ENCODE measurements at regions not wholly inside any gene's neighbourhood (a gene's known extent, or its start where the extent isn't known, plus 50 kb on each side); places are given as distances from the start of the nearest gene placed in this dataset.

GRCh38 chr22:44601725-44602124 lies 100.3 kb upstream of the PRR5 start:
- Histone ChIP-seq H3K4me3 (replicated peaks in 1 of 3; ENCODE audit: insufficient read depth in 1 of 3, low read depth in 1 of 3, low read length in 3 of 3) (no peak overlapping the region), H3K9me3 (replicated peaks; ENCODE audit: control insufficient read depth, insufficient read depth, low read length) (no peaks in the 10 kb centered on the region), H3K79me2 (ENCODE audit: control insufficient read depth, insufficient read depth, low read length) (no peaks in the 10 kb centered on the region), H3K9me1 (replicated peaks; ENCODE audit: control insufficient read depth, extremely low read depth, insufficient read depth, low read length) (no peaks in the 10 kb centered on the region), H3K36me3 (ENCODE audit: control insufficient read depth in 2 of 2, extremely low read depth in 1 of 2, insufficient read depth in 2 of 2, low read length in 2 of 2) (no peaks in the 10 kb centered on the region), H3K27ac (ENCODE audit: insufficient read depth, low read depth, low read length) (no peak overlapping the region), H2AFZ (ENCODE audit: low read depth, low read length) (no peak overlapping the region), H3K27me3 (ENCODE audit: control insufficient read depth in 2 of 2, insufficient read depth in 2 of 2, low read length in 2 of 2) (no peaks in the 10 kb centered on the region), H3K9ac (replicated peaks; ENCODE audit: extremely low read depth, insufficient read depth, low read length) (no peak overlapping the region), H3K4me2 (ENCODE audit: insufficient read depth, low read length) (no peak overlapping the region), H3K4me1 (ENCODE audit: control insufficient read depth, extremely low read depth, insufficient read depth, low read length) (no peaks in the 10 kb centered on the region), H4K20me1 (replicated peaks; ENCODE audit: control insufficient read depth, extremely low read depth, insufficient read depth, low read length) (no peaks in the 10 kb centered on the region)
- DNase-seq (ENCODE audit: low read depth, low spot score) = no peak
- no peak for TF ChIP-seq MYC (IDR thresholded peaks at IDR 0.05; ENCODE audit: low read depth, low read length)
- TF ChIP-seq POLR2AphosphoS5 (IDR thresholded peaks at IDR 0.05; ENCODE audit: insufficient read depth, low read depth, low read length) = no peak
- TF ChIP-seq POLR2A (IDR thresholded peaks at IDR 0.05; ENCODE audit: low read depth, low read length) = no peak
- TF ChIP-seq CTCF (IDR thresholded peaks at IDR 0.05; ENCODE audit: extremely low read depth in 1 of 2, insufficient read depth in 1 of 2, low read depth in 1 of 2, low read length in 2 of 2) = no peak
- TF ChIP-seq FOS (IDR thresholded peaks at IDR 0.05; ENCODE audit: borderline replicate concordance, insufficient read depth, low read length) = no peak
- CTCF ChIA-PET = no interaction called here
- no TSS peak for BruUV-seq (replicated peaks)
- POLR2A ChIA-PET = no interaction called here
- intact Hi-C loops (cut with micrococcal nuclease) (no loop called here), dilution Hi-C loops (cut with MboI; ENCODE audit: extremely low pct_ligation_motif_present, low sequenced_read_pairs) (no loop called here)
- FAIRE-seq = no peak

GRCh38 chr22:44601189-44601588 lies 100.8 kb upstream of the PRR5 start:
- DNase-seq (ENCODE audit: low read depth, low spot score) (no peak), FAIRE-seq (no peak)
- ChIA-PET POLR2A (no interaction called here), CTCF (no interaction called here)
- Histone ChIP-seq H3K4me3 (replicated peaks in 1 of 3; ENCODE audit: insufficient read depth in 1 of 3, low read depth in 1 of 3, low read length in 3 of 3) (no peak overlapping the region), H3K27me3 (ENCODE audit: control insufficient read depth in 2 of 2, insufficient read depth in 2 of 2, low read length in 2 of 2) (no peaks in the 10 kb centered on the region), H4K20me1 (replicated peaks; ENCODE audit: control insufficient read depth, extremely low read depth, insufficient read depth, low read length) (no peaks in the 10 kb centered on the region), H3K9ac (replicated peaks; ENCODE audit: extremely low read depth, insufficient read depth, low read length) (no peak overlapping the region), H3K4me2 (ENCODE audit: insufficient read depth, low read length) (no peak overlapping the region), H3K9me1 (replicated peaks; ENCODE audit: control insufficient read depth, extremely low read depth, insufficient read depth, low read length) (no peaks in the 10 kb centered on the region), H3K27ac (ENCODE audit: insufficient read depth, low read depth, low read length) (no peak overlapping the region), H2AFZ (ENCODE audit: low read depth, low read length) (no peak overlapping the region), H3K36me3 (ENCODE audit: control insufficient read depth in 2 of 2, extremely low read depth in 1 of 2, insufficient read depth in 2 of 2, low read length in 2 of 2) (no peaks in the 10 kb centered on the region), H3K4me1 (ENCODE audit: control insufficient read depth, extremely low read depth, insufficient read depth, low read length) (no peaks in the 10 kb centered on the region), H3K9me3 (replicated peaks; ENCODE audit: control insufficient read depth, insufficient read depth, low read length) (no peaks in the 10 kb centered on the region), H3K79me2 (ENCODE audit: control insufficient read depth, insufficient read depth, low read length) (no peaks in the 10 kb centered on the region)
- intact Hi-C loops (cut with micrococcal nuclease) (no loop called here), dilution Hi-C loops (cut with MboI; ENCODE audit: extremely low pct_ligation_motif_present, low sequenced_read_pairs) (no loop called here)
- TF ChIP-seq MAX (IDR thresholded peaks at IDR 0.05; ENCODE audit: insufficient read depth, insufficient read length) (no peak), EZH2 (IDR thresholded peaks at IDR 0.05; ENCODE audit: borderline replicate concordance, low read depth, low read length, severe bottlenecking) (no peak), POLR2AphosphoS5 (IDR thresholded peaks at IDR 0.05; ENCODE audit: insufficient read depth, low read depth, low read length) (no peak), CTCF (IDR thresholded peaks at IDR 0.05; ENCODE audit: extremely low read depth in 1 of 2, insufficient read depth in 1 of 2, low read depth in 1 of 2, low read length in 2 of 2) (no peak), POLR2A (IDR thresholded peaks at IDR 0.05; ENCODE audit: low read depth, low read length) (no peak), JUN (IDR thresholded peaks at IDR 0.05; ENCODE audit: borderline replicate concordance, insufficient read depth, insufficient read length, low read depth) (no peak), GATA2 (IDR thresholded peaks at IDR 0.05; ENCODE audit: insufficient read depth, insufficient read length, low read depth, low read length) (no peak), FOS (IDR thresholded peaks at IDR 0.05; ENCODE audit: borderline replicate concordance, insufficient read depth, low read length) (no peak), MYC (IDR thresholded peaks at IDR 0.05; ENCODE audit: low read depth, low read length) (no peak)
- BruUV-seq (replicated peaks) = no TSS peak

Data from endothelial cell of umbilical vein (primary cell).